ENCODE measurements at regions not wholly inside any gene's neighbourhood (a gene's known extent, or its start where the extent isn't known, plus 50 kb on each side); places are given as distances from the start of the nearest gene placed in this dataset.
A peak's percentile ranks its signal among the peaks of the same experiment; 100 is the strongest.

DNA sequence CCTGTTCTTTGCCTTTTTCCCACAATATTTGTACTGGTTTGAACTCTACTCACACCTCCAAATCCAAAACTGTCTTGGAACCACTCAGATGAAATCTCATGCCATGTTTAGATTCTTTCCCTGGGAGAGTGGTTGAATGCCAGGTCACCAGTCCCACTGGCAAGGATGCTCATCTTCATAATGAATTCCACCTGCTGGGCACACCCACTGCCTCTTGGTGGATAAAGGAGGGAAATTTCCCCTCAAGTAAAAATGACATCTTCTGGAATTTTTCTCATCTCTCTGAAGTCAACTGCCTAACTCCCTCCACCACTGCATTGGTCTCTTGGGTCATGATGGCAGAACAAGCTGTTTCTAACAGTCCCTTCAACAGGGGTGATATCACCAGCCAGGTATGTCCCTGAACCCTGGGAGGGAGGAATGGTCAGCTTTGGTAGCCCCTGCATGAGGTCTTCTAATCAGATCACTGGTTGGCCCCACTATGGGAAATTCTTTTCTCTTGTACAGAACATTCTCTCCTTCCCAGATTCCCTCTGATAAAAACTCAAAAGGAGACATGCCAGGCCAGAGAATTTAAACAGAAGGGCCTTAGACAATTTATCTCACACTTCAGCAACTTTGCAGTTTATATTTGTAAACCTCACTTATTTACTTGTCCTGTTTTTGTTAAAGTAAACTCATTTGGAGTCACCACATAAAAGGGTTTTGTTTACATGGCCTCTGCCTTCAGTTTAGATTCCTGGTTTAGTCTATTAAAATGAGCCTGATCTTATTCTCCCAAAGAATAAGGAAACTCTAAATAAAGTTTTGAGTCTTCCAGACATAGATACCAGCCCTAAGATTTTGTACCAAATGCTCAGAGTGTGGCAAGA, 143.4 kb downstream of the WNT5A start:
- no peaks in the 10 kb centered on the region for H3K9me3 ChIP-seq
- no peak overlapping the region for H3K4me3 ChIP-seq
- no peak for DNase-seq
- peaks cover 0 to 4% (median 0%) of the 10 kb centered on the region in 3 donors for H3K4me1 ChIP-seq
- intact Hi-C loops (cut with DNase I), result no loop called here
- peak overlapping the region in 1 of 4 donors; percentile 6 for H3K27ac ChIP-seq
- TF ChIP-seq, protein P1, sequence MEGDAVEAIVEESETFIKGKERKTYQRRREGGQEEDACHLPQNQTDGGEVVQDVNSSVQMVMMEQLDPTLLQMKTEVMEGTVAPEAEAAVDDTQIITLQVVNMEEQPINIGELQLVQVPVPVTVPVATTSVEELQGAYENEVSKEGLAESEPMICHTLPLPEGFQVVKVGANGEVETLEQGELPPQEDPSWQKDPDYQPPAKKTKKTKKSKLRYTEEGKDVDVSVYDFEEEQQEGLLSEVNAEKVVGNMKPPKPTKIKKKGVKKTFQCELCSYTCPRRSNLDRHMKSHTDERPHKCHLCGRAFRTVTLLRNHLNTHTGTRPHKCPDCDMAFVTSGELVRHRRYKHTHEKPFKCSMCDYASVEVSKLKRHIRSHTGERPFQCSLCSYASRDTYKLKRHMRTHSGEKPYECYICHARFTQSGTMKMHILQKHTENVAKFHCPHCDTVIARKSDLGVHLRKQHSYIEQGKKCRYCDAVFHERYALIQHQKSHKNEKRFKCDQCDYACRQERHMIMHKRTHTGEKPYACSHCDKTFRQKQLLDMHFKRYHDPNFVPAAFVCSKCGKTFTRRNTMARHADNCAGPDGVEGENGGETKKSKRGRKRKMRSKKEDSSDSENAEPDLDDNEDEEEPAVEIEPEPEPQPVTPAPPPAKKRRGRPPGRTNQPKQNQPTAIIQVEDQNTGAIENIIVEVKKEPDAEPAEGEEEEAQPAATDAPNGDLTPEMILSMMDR (IDR thresholded peaks at IDR 0.05), result no peak
- no peak for TF ChIP-seq POLR2A (IDR thresholded peaks at IDR 0.05)
- no peaks in the 10 kb centered on the region for H3K36me3 ChIP-seq
- H3K27me3 ChIP-seq, result peaks cover 0 to 7% (median 0%) of the 10 kb centered on the region in 4 donors

DNA sequence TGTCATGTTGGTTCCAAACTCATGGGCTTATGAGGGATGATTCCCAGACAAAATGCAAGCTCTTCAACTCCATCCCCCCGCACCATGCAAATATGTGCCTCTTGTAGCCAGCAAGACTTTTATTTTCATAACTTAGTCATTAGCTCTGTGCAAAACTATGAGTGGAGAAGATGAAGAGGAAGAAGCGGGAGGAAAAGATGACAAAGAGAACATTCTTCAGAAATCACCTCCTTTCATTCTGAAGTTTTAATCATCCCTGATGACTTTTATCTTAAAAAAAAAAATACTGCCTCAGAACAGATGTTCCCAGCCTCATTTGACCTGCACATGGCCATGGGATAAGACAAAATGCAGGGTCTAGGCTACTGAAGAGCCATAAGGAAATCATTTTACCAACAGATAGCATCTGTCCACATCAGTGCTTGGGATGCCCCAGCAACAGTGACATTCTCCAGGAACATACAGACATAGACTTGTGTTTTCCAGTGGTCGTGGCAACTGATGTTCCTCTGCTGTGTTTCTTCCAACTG, 145.5 kb downstream of the WNT5A start:
- TF ChIP-seq POLR2A (IDR thresholded peaks at IDR 0.05), result no peak
- TF ChIP-seq, protein P1 (IDR thresholded peaks at IDR 0.05), result no peak
- H3K27ac ChIP-seq, result no peak overlapping the region
- no peaks in the 10 kb centered on the region for H3K9me3 ChIP-seq
- 72% methylated on average over 3 of the region's 3 CpGs for WGBS, 2 donors
- peaks cover 0 to 4% (median 0%) of the 10 kb centered on the region in 3 donors for H3K4me1 ChIP-seq
- H3K36me3 ChIP-seq, result no peaks in the 10 kb centered on the region
- no peak overlapping the region for H3K4me3 ChIP-seq
- intact Hi-C loops (cut with DNase I), result no loop called here
- no peaks in the 10 kb centered on the region for H3K27me3 ChIP-seq
- no peak for DNase-seq

DNA sequence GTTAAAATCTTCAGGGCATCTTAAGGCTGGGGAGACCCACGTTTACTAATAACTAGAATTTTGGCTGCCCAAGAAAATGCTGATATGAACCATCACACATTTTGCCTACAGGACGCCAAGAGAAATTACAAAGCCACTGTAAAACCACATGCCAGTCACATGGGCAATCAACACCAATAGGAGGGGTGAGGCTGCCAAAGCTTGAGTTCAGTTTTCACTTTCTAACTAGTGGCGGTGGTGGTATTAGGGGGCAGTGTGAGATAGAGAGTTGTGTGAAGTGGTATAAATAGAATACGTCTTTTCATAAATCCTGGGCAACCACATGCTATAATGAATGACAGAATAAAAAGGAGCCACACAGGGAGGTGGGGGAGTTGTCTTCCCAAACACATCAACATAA, 147.3 kb downstream of the WNT5A start:
- TF ChIP-seq, protein P1 (IDR thresholded peaks at IDR 0.05), result no peak
- no peak for TF ChIP-seq POLR2A (IDR thresholded peaks at IDR 0.05)
- Histone ChIP-seq H3K4me3 (no peak overlapping the region), H3K27me3 (peaks cover 0 to 5% (median 0%) of the 10 kb centered on the region in 4 donors), H3K27ac (no peak overlapping the region), H3K36me3 (no peaks in the 10 kb centered on the region), H3K9me3 (no peaks in the 10 kb centered on the region), H3K4me1 (peaks cover 0 to 4% (median 0%) of the 10 kb centered on the region in 3 donors)
- WGBS, 2 donors, result 67 to 76% methylated on average over 4 of the region's 4 CpGs
- intact Hi-C loops (cut with DNase I), result no loop called here
- DNase-seq, result no peak

DNA sequence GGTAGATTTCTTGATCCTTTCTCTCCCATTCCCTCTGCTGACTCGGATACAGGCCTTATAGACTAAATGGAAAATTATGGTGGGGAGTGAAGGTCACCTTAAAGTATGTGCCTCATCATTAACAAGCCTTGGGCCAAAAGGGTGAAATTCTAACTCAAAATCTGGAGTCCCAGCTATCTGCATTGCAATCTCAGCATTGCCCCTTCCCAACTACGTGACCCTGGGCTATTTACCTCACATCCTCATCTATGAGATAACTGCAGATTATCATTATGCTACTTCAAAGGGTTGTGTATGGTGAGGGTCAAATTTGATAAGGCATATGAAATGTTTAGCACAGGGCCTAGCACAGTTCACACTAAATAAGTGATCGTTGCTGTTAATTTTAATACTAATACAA, 147.7 kb downstream of the WNT5A start:
- 77 to 88% methylated on average over 3 of the region's 3 CpGs for WGBS, 2 donors
- TF ChIP-seq, protein P1 (IDR thresholded peaks at IDR 0.05), result no peak
- TF ChIP-seq POLR2A (IDR thresholded peaks at IDR 0.05), result no peak
- no peak overlapping the region for H3K27ac ChIP-seq

DNA sequence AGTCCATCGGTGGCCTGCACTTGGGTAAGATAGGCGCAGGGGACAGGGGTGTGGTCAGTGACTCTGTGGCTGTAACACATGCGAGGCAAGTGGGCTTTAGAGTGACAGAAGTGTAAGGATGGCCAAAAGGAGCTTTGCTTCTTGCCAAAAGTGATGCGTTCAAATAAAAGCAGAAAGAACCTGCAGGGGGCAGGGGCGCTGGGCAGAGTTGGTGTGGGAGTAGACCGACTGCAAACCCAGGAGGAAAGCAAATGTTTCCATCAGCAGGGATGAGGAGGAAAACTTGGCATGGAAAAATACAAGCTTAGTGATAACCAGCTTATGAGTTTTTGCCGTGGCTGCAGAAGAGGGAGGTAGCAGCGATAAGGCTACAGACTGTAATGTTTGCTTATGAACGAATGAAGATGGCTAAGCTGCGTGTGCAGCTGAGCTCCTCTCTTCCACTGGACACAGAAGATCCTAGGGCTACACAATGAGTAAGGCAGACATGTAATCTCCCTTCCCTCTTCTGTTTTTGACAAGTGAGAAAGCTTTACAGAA, 149.4 kb downstream of the WNT5A start:
- intact Hi-C loops (cut with DNase I), result no loop called here
- Histone ChIP-seq H3K27me3 (peaks cover 0 to 21% (median 0%) of the 10 kb centered on the region in 4 donors), H3K36me3 (no peaks in the 10 kb centered on the region), H3K4me3 (no peak overlapping the region), H3K4me1 (no peaks in the 10 kb centered on the region), H3K27ac (no peak overlapping the region), H3K9me3 (no peaks in the 10 kb centered on the region)
- no peak for TF ChIP-seq POLR2A (IDR thresholded peaks at IDR 0.05)
- TF ChIP-seq, protein P1 (IDR thresholded peaks at IDR 0.05), result no peak
- no peak for DNase-seq
- WGBS, 2 donors, result 77 to 82% methylated on average over 10 of the region's 10 CpGs

More for the DNA sequence above, 147.7 kb downstream of the WNT5A start:
- DNase-seq, result no peak
- H3K27me3 ChIP-seq, result peaks cover 0 to 7% (median 0%) of the 10 kb centered on the region in 4 donors
- H3K36me3 ChIP-seq, result no peaks in the 10 kb centered on the region
- peaks cover 0 to 4% (median 0%) of the 10 kb centered on the region in 3 donors for H3K4me1 ChIP-seq
- H3K4me3 ChIP-seq, result no peak overlapping the region
- intact Hi-C loops (cut with DNase I), result no loop called here
- H3K9me3 ChIP-seq, result no peaks in the 10 kb centered on the region
